Stimulated activated CD4-positive, alpha-beta T cell treated with anti-CD3 and anti-CD28 coated beads, Interleukin-2, amount 100 ng/mL, for 24 hours (primary cell): ENCODE measurements at regions not wholly inside any gene's neighbourhood (a gene's known extent, or its start where the extent isn't known, plus 50 kb on each side); places are given as distances from the start of the nearest gene placed in this dataset.

Experiments
- DNase-seq, 2 donors: peaks; one replicate each; pipeline ENCODE4 v3.0.0-alpha.2; 2020

DNA sequence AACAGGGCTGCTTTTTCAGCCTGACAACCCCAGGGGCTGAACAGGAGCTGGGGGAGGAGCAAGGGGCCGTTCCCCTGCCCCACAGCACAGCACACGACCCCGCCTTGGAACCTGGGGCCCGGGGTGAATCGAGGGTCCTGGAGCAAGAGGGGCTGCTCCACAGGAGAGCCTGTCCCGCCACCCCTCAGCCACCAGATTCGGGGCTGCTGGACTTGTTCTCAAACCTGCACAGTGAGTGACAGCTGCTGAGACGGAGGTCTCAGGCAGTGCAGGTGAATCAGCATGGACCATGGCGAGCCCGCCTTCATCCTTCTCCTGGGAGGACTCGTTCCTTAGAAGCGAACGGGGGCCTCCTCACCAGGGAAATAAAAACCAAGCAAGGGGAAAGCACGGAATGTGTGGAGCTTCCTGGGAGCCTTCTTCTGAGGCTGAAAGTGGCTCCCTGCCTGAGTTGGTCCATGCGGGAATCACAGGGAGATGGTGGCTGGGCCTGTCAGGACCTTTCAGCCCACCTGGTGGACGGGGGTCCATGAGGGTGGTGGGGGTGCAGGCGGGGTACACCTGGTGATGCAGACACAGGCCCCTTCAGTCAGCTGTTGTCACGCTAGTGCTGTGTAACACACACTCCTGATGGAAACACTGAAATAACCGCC, 125.4 kb downstream of the SIK1 start:
- DNase-seq = no peak

DNA sequence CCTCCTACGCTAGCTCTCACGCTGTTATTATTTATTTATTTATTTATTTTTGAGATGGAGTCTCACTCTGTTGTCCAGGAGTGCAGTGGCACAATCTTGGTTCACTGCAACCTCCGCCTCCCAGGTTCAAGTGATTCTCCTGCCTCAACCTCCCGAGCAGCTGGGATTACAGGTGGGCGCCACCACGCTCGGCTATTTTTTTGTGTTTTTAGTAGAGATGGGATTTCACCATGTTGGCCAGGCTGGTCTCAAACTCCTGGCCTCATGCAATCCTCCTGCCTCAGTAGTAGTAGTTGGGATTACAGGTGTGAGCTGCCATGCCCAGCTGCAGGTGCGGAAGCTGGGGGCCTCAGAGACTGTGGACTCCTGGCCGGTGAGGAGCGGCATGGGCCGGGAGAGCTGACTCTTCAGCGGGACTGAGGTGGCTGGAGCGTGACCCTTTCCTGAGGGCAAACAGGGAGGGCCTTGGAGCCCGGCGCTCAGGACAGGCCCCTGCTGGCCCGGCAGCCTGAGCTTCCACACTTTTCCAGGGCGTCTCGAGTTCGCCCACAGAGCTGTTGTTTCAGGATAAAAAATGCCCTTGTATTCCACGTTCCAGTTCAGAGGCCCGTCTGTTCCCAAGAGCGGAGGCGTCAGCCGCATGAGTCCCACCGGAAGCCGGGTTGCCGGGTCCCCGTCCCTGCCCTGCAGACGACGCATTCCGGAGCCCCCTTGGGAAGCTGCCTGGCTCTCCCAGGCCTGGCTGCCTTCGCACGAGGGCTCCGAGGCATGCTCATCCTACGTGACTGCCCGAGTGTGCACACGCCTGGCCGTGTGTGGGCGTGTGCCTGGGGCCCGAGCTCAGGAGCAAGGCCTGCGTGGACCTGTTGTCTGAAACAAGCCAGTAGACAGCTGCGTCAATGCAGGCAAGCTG, 126.2 kb downstream of the SIK1 start:
- DNase-seq = no peak

DNA sequence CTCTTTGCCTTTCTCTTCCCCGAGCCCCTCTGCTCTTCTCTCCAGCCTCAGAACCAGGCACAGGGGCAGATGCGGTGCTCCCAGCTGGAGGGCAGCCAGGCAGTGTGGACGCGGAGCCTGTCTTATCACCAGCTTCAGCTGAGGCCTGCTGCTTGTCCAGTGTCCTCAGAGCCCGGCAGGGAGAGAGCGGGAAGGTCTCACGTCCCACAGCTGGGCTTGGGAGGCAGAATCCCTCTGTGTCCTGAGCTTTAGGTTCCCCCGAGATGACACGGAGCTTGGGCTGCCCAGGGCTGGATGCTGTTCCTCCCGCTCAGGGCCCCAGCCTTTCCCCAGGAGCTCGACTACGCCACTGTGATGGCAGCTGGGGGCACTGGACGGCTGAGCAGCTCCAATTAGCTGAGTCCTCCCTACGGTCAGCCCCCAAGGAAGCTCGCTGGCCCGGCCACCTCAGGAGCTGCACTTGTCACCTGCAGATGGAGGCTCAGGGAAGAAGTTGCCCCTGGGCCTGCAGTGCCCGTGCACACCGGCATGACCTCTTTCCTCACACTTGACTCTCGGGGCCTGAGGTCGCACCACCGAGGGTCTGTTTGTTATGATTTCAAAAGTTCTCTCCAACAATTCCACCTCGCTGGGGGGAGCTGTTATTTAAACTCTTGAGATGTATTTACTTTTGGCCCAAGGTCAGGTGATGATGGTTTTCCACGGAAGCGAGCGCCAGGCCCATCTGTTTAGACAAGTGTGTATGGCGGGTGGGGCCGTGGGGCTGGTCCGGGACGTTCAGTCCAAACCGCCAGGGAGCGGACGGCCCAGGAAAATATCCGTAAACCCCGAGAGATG, 127.3 kb downstream of the SIK1 start:
- DNase-seq = no peak

DNA sequence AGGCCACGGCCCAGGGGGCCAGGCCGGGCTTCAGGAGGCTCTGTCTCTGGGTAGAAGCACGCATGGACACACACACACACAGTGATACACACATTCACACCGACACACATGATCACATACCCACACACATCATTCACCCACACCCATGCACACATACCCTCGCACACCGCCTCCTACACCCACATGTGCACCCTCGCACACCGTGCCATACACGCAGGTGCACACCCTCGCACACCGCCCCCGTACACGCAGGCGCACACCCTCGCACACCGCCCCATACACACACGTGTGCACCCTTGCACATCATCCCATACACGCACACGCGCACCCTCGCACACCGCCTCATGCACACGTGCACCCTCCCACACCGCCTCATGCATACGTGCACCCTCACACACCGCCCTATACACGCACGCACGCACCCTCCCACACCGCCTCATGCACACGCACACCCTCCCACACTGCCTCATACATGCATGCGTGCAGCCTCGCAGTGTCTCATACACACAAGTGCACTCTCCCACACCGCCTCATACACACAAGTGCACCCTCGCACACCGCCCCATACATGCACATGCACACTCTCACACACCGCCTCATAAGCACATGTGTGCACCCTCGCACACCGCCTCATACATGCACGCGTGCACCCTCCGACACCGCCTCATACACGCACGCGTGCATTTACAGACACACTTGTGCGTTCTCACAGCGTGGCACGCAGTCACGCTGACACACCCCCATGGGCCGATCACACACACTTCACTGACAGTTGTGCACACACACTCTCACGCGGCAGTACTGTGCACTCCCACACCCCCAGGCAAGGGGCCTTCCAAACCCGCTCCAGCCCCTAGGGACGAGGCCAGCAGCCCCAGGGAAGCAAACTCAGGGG, 128.1 kb downstream of the SIK1 start:
- no peak for DNase-seq

DNA sequence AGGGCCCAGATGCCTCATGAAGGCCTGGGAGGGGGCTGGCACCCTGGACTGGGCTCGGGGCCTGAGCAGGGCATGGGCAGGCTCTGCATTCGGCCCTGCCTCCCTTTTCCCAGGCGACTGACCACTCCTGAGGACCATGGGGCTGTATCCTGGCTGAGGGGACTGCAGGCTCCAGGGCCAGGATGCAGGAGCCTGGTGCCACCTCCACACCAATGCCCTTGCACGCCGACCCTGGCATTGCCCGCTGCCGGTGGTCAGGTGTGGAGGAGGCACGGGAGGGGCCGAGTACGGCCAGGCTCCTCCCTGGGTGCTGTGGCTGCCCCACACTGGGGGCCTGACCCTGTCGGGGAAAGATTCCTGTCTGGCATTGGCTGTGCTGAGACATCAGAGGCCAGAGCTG, 128.9 kb downstream of the SIK1 start:
- DNase-seq = no peak

DNA sequence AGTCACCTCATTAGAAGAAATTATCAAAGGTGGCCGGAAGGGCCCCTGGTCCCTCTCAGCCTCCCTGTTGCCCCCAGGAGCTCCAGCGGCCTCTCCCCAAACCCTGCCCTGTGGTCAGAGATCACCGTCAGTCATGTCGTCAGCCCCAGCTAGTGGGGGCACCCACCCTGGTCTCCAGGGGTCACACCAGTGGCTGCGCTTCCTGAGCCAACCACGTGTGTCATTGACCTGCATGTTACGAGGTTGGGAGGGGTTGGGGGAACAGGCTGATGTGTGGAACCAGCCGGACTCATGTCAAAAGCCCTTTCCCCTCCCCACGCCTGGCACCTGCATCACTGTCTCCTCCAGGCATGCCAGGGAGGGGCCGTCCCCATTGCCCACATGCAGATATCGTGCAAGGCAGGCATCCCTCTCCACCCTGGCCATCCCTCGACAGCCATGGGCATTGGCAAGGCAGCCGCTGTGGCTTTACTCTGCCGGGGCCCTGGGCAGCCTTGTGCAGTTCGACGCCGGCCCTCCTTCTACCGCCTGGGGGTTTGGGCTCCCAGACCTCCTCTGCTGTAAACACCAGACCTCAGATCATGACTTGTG, 128.7 kb downstream of the CRYAA start:
- DNase-seq = no peak

- no peak for DNase-seq
Observed at GRCh38 chr21:43295066-43295958, 126.5 kb downstream of the CRYAA start.

DNA sequence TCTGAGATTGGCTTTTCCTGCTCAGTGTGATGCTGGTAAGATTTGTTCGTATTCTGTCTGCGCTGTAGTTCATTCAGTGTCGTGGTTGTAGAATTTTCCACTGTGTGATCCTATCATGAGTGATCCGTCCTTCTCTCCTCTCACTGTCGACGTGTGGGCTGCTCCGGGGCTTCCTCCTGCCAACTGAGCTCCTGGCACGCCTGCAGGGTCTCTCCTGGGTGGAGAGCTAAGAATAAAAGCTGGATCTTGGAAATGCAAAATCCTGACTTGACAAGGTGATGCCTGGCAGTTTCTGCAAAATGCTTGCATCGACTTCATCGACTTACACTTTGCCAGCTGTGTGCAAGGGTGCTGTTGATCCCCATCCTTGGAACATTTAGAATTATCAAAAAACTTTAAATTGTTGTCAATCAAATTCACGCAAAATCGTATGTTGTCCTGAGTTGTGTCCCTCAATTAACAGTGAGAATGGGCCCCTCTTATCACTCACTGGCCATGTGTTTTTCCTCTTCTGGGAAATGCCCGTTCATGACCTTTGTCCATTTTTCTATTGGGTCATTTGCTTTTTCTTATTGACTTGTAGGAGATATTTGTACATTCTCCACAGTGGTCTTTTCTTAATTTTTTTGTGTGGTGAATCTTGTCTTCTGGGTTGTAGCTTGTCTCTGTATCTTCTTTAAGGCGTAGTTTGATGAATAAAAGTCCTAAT, 125.5 kb downstream of the CRYAA start:
- DNase-seq = no peak

- no peak for DNase-seq
Observed at GRCh38 chr21:43292866-43293142, 124.0 kb downstream of the CRYAA start.

GRCh38 chr21:43292041-43292865, 123.4 kb downstream of the CRYAA start:
- no peak for DNase-seq

- no peak for DNase-seq
Observed at GRCh38 chr21:43291347-43291950, 122.6 kb downstream of the CRYAA start.

GRCh38 chr21:43290421-43291346, 121.9 kb downstream of the CRYAA start:
- no peak for DNase-seq

DNA sequence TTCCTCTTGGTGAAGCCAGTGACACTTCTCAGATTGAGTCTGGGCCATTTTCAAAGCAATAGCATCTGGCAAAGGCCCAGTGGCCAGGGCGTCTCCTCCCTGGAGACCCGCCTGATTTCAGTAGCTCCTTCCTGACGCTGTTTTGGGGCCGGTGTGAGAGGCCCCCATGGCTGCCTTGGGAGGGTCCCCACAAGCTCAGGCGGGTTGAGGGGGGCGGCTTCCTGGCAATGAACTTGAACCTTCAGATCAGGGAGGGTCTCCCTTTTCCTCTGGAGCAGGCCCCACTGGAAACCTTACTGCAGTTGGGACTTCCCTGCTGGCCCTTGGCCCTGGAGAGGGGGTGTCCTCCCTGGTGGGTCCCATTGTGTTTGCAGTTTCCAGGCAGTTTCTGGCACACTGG, 121.2 kb downstream of the CRYAA start:
- DNase-seq = no peak

- DNase-seq = no peak
Observed at GRCh38 chr21:43289442-43289841, 120.6 kb downstream of the CRYAA start.

DNA sequence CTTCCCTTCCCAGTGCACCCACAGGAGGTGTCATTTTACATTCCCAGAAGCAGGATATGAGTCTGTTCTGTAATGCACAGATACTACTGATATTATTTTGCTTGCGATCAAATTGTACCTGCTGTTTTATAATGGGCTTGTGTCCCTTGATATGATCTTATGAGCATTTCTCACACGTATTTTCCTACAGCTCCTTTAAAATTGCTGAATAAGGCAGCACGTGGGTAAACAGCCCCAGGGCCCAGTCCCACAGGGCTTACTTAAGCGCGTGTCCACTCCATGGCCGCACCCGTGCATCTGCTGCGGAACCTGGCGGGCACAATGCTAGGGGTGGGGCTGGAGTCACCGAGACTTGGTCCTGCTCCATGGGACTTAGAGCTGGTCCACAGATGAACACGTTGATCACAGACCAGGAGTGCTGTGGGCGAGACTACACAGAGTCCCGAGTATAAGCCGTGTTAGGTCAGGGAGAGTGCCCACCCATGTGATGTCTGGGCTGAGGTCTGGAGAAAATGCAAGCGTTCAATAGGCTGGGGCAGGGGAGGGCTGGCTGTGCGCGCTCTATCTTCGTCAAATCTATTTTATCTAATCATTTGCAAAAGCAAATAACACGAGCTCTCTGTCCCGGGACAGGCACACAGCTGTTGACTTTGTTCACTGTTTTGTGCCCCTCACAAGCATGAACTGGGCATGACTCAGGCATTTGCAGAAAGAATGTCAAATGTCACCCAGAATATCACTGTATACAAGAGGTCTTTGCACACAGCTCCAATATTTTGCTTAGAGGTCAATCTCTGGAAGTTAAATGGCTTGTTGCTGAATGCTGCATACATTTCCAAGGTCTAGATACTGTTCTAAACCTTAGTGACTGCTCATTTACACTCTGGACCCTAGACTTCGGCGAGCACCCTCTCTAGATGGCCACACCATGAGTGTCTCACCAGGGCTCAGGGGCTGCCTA, 119.3 kb downstream of the CRYAA start:
- DNase-seq = no peak

DNA sequence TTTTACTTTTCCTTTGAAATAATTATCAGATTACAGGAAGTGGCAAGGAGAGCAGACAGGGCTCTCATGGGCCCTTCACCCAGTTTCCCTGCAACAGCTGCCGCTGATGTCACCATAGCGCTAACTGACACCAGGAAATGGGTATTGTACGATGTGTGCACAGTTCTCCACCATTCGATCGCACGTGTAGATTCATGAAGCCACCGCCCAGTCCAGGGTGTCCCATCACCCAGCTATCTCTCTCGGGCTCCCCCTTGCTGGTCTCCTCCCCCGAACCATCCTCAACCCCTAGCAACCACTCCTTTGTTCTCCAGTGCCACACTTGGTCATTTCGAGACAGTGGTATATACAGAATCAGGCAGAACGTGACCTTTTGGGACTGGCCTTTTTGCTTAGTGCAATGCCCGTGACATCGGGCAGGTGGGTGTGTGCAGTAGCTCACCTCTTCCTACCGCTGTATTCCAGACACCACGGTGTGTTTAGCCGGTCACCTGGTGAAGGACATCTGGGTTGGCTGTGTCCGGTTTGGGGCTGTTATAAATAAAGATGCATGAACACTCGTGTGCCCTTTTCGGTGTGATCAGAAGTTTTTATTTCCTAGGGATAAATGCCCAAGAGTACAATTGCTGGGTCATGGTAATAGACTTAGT, 118.4 kb downstream of the CRYAA start:
- no peak for DNase-seq
